Type B pancreatic cell (in vitro differentiated cells): ENCODE measurements at regions not wholly inside any gene's neighbourhood (a gene's known extent, or its start where the extent isn't known, plus 50 kb on each side); places are given as distances from the start of the nearest gene placed in this dataset.

ENCODE experiments used
- DNase-seq: peaks from one replicate; pipeline ENCODE4 v3.0.0; 2021; ENCODE audit warnings: mixed read lengths; ENCODE audit not compliant: unreplicated experiment; ENCODE audit errors: extremely low spot score
- H3K27ac Mint-ChIP-seq: 2 replicates; pipeline ENCODE4 v1.8.0; 2021; ENCODE audit warnings: mild to moderate bottlenecking, mixed read lengths
- H3K27me3 Mint-ChIP-seq: 2 replicates; pipeline ENCODE4 v1.8.0; 2021; ENCODE audit warnings: mixed read lengths
- H3K36me3 Mint-ChIP-seq: 2 replicates; pipeline ENCODE4 v1.8.0; 2021; ENCODE audit warnings: mixed read lengths
- H3K4me1 Mint-ChIP-seq: one replicate; pipeline ENCODE4 v1.8.0; 2021; ENCODE audit warnings: mixed read lengths; ENCODE audit not compliant: unreplicated experiment
- H3K4me3 Mint-ChIP-seq: 2 replicates; pipeline ENCODE4 v1.8.0; 2021; ENCODE audit warnings: mild to moderate bottlenecking, mixed read lengths
- H3K9me3 Mint-ChIP-seq: 2 replicates; pipeline ENCODE4 v1.8.0; 2021; ENCODE audit warnings: mixed read lengths
- TF ChIP-seq, protein P1 (sequence below): fragments of 200-600 bp; sonication (generic); conservative IDR thresholded peaks from 2 replicates; pipeline ENCODE4 v1.5.0; 2021; ENCODE audit warnings: antibody characterized with exemption, mild to moderate bottlenecking

DNA sequence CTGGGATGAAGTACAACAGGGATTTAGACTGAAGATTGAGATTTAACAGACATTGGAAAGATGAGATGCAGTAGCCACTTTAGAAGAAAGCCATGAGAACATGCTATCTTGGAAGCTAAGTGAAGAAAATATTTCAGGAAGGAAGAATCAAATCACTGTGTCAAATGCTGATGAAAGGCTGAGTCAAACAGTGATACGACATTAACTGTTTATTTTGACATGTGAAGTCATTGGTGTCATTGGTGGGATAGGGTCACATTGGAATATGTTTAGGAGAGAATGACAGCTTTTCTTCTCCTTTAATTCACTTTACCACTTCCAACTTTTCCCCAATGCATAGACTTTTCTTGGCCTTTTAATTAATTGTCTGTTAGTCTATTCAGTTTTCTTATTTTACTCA, 653.0 kb upstream of the BOD1L1 start:
- Mint-ChIP-seq H3K27me3 (no peaks in the 10 kb centered on the region), H3K4me3 (no peak overlapping the region), H3K9me3 (no peaks in the 10 kb centered on the region), H3K36me3 (no peaks in the 10 kb centered on the region), H3K27ac (no peak overlapping the region), H3K4me1 (no peaks in the 10 kb centered on the region)
- DNase-seq, result no peak
- TF ChIP-seq, protein P1, sequence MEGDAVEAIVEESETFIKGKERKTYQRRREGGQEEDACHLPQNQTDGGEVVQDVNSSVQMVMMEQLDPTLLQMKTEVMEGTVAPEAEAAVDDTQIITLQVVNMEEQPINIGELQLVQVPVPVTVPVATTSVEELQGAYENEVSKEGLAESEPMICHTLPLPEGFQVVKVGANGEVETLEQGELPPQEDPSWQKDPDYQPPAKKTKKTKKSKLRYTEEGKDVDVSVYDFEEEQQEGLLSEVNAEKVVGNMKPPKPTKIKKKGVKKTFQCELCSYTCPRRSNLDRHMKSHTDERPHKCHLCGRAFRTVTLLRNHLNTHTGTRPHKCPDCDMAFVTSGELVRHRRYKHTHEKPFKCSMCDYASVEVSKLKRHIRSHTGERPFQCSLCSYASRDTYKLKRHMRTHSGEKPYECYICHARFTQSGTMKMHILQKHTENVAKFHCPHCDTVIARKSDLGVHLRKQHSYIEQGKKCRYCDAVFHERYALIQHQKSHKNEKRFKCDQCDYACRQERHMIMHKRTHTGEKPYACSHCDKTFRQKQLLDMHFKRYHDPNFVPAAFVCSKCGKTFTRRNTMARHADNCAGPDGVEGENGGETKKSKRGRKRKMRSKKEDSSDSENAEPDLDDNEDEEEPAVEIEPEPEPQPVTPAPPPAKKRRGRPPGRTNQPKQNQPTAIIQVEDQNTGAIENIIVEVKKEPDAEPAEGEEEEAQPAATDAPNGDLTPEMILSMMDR, result no peak

DNA sequence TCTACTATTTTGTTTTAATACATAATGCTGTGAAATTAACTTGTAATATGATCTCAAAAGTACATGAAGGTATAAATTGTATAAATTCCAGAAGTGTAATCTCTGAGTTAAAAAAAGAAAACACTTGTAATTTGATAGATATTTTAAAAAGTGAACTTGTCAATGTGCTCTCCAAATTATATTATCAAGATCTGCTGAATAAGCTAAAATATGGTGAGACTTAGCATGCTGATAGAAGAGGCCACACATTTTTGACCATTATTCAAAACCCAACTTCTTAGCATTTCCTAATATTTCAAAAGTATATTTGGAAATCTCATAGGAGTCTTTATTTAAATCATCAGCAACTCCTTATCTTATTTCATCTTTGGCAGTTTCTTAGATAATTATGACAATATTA, 657.1 kb upstream of the BOD1L1 start:
- TF ChIP-seq, protein P1, result no peak
- Mint-ChIP-seq H3K27ac (no peak overlapping the region), H3K4me1 (no peaks in the 10 kb centered on the region), H3K9me3 (no peaks in the 10 kb centered on the region), H3K36me3 (no peaks in the 10 kb centered on the region), H3K27me3 (no peaks in the 10 kb centered on the region), H3K4me3 (no peak overlapping the region)
- DNase-seq, result no peak

DNA sequence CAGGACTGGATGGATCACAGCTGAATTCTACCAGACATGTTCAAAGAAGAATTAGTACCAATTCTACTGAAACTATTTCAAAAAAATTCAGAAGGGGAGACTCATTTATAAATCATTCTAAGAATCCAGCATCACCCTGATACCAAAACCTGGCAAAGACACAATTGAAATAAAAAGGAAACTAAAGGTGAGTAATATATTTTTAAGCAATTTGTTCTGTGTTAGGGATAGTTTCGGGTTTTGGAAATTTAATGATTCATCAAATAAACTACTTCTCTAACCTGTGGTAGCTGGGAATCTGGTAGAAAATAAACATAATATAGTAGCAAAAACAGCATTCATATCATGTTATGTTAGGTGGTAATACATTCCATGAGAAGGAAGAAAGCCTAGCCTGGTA, 662.2 kb upstream of the BOD1L1 start:
- TF ChIP-seq, protein P1, result no peak
- DNase-seq, result no peak
- Mint-ChIP-seq H3K4me3 (no peak overlapping the region), H3K27me3 (no peaks in the 10 kb centered on the region), H3K4me1 (no peaks in the 10 kb centered on the region), H3K36me3 (no peaks in the 10 kb centered on the region), H3K27ac (no peak overlapping the region), H3K9me3 (no peaks in the 10 kb centered on the region)

DNA sequence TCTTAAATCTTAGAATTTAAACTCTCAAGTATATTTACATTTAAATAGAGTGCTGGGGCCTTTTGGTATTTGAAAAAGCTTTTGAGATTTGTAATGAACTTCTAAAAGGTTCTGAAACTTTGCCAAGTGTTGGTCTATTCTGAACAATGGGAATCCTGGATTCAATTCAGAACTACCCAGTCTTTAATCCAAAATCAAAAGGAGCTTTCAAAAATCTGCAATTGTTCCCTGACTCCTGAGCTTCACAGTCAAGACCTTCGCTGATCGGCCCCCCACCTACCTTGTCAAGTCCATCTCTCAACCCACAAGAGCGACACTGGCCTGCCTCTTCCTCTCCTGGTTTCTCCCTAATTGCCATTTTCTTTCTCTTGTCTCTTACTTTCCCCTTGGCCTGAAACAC, 666.1 kb upstream of the BOD1L1 start:
- no peak overlapping the region for H3K27ac Mint-ChIP-seq
- no peaks in the 10 kb centered on the region for H3K9me3 Mint-ChIP-seq

DNA sequence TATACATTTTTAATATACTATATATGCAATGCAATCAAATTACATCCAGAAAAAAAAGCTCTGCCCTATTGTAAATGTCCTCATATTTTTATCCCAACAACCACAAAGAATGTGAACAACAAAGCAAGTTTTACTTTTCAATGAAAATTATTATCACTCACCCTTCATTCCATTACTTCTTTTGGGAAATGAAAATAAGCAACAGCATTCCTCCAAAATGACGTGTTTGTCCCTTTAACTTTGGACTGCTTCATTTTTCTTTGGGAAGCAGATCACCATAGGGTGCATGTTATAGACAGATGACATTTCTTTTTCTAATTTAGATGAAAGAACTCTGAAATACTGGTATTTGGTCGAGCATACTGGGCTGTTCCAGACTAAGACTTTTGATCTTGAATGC, 667.1 kb upstream of the BOD1L1 start:
- H3K4me3 Mint-ChIP-seq, result no peak overlapping the region
- no peaks in the 10 kb centered on the region for H3K4me1 Mint-ChIP-seq
- no peak for DNase-seq
- TF ChIP-seq, protein P1, result no peak
- H3K27me3 Mint-ChIP-seq, result no peaks in the 10 kb centered on the region
- no peaks in the 10 kb centered on the region for H3K9me3 Mint-ChIP-seq
- no peaks in the 10 kb centered on the region for H3K36me3 Mint-ChIP-seq
- no peak overlapping the region for H3K27ac Mint-ChIP-seq

More for the DNA sequence above, 666.1 kb upstream of the BOD1L1 start:
- Mint-ChIP-seq H3K4me3 (no peak overlapping the region), H3K36me3 (no peaks in the 10 kb centered on the region), H3K27me3 (no peaks in the 10 kb centered on the region), H3K4me1 (no peaks in the 10 kb centered on the region)
- TF ChIP-seq, protein P1, result no peak
- DNase-seq, result no peak

DNA sequence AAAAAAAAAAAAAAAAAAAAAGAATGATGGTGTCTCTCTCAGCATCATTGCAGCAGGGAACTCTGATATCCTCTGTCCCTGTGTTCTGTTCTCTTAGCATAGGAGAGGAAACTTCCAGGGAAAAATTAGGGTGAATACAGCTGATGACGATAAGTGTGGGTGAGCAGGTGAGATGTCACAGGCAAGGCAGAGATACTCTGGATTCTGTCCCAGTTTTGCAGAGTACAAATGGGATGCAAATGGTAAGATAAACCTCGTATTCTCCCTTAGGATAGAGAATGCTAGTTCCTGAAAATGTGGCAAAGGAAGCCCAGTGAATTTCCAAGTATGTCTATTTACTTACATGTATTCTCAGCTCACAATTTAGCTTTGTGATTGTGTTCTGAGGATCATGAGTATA, 671.6 kb upstream of the BOD1L1 start:
- H3K36me3 Mint-ChIP-seq, result no peaks in the 10 kb centered on the region
- no peaks in the 10 kb centered on the region for H3K27me3 Mint-ChIP-seq
- no peak overlapping the region for H3K4me3 Mint-ChIP-seq
- no peaks in the 10 kb centered on the region for H3K9me3 Mint-ChIP-seq
- no peak overlapping the region for H3K27ac Mint-ChIP-seq
- TF ChIP-seq, protein P1, result no peak
- H3K4me1 Mint-ChIP-seq, result no peaks in the 10 kb centered on the region
- no peak for DNase-seq
